ENCODE measurements at regions not wholly inside any gene's neighbourhood (a gene's known extent, or its start where the extent isn't known, plus 50 kb on each side); places are given as distances from the start of the nearest gene placed in this dataset.
"Not testable (repeated sequence)": the region's sequence is repeated elsewhere in the genome, so short reads cannot be mapped to it uniquely, and the experiment has no call there.

DNA sequence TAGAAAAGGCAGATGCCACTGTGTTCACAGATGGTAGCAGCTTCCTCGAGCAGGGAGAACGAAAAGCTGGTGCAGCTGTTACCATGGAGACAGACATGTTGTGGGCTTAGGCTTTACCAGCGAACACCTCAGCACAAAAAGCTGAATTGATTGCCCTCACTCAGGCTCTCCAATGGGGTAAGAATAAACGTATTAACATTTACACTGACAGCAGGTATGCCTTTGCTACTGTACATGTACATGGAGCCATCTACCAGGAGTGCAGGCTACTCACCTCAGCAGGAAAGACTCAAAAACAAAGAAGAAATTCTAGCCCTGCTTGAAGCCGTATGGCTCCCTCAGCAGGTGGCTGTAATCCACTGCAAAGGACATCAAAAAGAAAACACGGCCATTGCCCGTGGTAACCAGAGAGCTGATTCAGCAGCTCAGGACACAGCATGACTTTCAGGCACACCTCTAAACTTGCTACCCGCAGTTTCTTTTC lies 197.7 kb downstream of the ZNF737 start:
- intact Hi-C loops (cut with DNase I; ENCODE audit: low total_unique reads): no loop called here
- 39 to 70% methylated on average over 8 of the region's 8 CpGs for WGBS, 2 donors
- Histone ChIP-seq H3K4me3 (no peak overlapping the region), H3K9me3 (no peaks in the 10 kb centered on the region), H3K4me1 (no peaks in the 10 kb centered on the region), H3K27ac (no peak overlapping the region), H3K27me3 (no peaks in the 10 kb centered on the region), H3K36me3 (ENCODE audit: low read depth, missing control alignments) (no peaks in the 10 kb centered on the region)
- DNase-seq: peak; percentile 20
- TF ChIP-seq, protein P1, sequence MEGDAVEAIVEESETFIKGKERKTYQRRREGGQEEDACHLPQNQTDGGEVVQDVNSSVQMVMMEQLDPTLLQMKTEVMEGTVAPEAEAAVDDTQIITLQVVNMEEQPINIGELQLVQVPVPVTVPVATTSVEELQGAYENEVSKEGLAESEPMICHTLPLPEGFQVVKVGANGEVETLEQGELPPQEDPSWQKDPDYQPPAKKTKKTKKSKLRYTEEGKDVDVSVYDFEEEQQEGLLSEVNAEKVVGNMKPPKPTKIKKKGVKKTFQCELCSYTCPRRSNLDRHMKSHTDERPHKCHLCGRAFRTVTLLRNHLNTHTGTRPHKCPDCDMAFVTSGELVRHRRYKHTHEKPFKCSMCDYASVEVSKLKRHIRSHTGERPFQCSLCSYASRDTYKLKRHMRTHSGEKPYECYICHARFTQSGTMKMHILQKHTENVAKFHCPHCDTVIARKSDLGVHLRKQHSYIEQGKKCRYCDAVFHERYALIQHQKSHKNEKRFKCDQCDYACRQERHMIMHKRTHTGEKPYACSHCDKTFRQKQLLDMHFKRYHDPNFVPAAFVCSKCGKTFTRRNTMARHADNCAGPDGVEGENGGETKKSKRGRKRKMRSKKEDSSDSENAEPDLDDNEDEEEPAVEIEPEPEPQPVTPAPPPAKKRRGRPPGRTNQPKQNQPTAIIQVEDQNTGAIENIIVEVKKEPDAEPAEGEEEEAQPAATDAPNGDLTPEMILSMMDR (IDR thresholded peaks at IDR 0.05): no peak
- TF ChIP-seq POLR2A (IDR thresholded peaks at IDR 0.05): no peak

DNA sequence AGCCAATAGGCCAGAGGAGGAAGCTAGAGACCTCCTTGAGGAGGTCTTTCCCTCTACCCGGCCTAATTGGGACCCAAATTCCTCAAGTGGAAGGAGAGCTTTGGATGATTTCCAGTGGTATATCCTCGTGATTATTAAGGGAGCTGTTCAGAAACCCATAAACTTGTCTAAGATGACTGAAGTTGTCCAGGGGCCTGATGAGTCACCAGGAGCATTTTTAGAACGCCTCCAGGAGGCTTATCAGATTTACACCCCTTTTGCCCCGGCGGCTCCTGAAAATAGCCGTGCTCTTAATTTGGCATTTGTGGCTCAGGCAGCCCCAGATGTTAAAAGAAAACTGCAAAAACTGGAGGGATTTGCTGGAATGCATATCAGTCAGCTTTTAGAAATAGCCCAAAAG lies 198.1 kb downstream of the ZNF486 start:
- Histone ChIP-seq H3K9me3 (no peaks in the 10 kb centered on the region), H3K27me3 (no peaks in the 10 kb centered on the region), H3K4me3 (no peak overlapping the region), H3K27ac (no peak overlapping the region), H3K4me1 (no peaks in the 10 kb centered on the region), H3K36me3 (ENCODE audit: low read depth, missing control alignments) (no peaks in the 10 kb centered on the region)
- no peak for DNase-seq
- TF ChIP-seq POLR2A (IDR thresholded peaks at IDR 0.05): no peak
- TF ChIP-seq, protein P1 (IDR thresholded peaks at IDR 0.05): no peak
- intact Hi-C loops (cut with DNase I; ENCODE audit: low total_unique reads): no loop called here
- WGBS, 2 donors: 42 to 44% methylated on average over 6 of the region's 6 CpGs

DNA sequence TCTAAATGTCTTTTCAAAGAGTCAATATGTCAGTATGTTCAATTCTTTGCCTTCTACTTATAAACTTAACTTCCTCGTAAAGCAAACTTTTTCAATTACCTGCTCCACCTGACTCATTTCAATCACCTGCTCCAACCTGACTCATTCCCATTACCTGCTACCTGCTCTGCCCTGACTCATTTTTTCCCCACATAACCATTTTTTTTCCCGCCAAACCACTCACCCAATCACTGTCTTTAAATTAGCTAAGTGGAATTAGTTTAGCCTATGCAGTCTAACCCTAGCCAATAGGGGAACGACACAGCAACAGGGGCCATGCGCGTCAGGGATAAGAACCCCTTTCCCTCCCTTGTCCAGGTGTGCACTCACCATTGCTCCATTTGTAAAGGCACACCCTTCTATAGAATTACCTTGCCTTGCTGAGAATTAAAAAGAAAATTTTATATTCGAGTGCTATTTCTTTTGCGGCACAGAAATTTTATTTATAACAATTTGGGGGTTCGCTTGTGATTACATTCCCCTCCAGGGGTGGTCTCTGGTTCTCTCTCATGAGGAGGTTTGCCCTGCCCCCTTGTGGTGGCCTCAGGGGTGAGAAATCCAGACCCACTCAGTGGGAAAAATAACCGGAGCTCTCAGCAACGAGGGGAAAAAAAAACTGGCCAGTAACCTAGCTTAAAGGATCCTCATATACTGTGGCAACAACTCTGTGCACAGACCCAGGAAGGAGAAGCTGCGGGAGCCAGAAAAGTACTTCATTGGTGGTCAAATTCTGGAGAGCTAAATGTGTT lies 193.1 kb downstream of the ZNF486 start:
- peak; percentile 30 for DNase-seq
- no peak for TF ChIP-seq POLR2A (IDR thresholded peaks at IDR 0.05)
- TF ChIP-seq, protein P1 (IDR thresholded peaks at IDR 0.05): peak in 1 of 3 experiments; percentile 19
- WGBS, 2 donors: 50 to 53% methylated on average over 11 of the region's 11 CpGs
- Histone ChIP-seq H3K27me3 (no peaks in the 10 kb centered on the region), H3K4me3 (no peak overlapping the region), H3K36me3 (ENCODE audit: low read depth, missing control alignments) (no peaks in the 10 kb centered on the region), H3K9me3 (no peaks in the 10 kb centered on the region), H3K27ac (no peak overlapping the region), H3K4me1 (no peaks in the 10 kb centered on the region)
- intact Hi-C loops (cut with DNase I; ENCODE audit: low total_unique reads): no loop called here

DNA sequence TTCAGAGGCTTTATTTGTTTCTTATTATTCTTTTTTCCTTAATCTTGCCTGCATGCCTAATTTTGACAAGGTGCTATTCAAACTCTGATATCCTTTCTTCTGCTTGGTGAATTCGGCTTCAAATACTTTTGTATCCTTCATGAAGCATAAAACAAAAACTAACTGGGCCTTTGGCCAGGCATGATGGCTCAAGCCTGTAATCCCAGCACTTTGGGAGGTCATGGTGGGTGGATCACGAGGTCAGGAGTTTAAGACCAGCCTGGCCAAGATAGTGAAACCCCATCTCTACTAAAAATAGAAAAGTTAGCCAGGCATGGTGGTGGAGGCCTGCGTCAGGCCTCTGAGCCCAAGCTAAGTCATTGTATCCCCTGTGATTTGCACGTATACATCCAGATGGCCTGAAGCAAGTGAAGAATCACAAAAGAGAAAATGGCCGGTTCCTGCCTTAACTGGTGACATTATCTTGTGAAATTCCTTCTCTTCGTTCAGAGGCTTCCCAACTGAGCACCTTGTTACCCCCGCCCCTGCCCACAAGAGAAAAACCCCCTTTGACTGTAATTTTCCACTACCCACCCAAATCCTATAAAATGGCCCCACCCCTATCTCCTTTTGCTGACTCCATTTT lies 191.9 kb downstream of the ZNF486 start:
- H3K4me3 ChIP-seq; H3K9me3 ChIP-seq; DNase-seq; H3K27me3 ChIP-seq; H3K27ac ChIP-seq; H3K36me3 ChIP-seq (ENCODE audit: low read depth, missing control alignments); intact Hi-C loops (cut with DNase I; ENCODE audit: low total_unique reads); H3K4me1 ChIP-seq: not testable (repeated sequence)
- WGBS, 2 donors: 79 to 86% methylated on average over 7 of the region's 7 CpGs

DNA sequence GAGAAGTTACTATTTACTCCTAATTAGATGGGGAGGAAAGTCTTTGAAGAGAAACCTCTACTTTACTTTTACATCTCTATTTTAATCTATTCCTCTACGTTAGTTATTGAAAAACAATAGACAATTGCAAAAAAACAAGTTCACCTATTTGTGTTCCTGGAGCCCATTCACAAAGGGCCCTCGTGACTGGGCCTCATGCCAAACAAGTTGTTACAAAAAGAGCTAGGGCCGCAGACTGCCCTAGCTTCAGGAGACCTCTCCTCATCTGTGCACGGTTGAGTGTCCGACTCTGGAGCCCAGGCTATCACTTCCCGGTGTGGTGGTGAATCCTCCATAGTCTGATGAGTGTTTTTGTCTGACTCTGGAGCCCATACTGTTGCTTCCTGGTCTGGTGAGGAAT lies 190.9 kb downstream of the ZNF486 start:
- H3K36me3 ChIP-seq (ENCODE audit: low read depth, missing control alignments): no peaks in the 10 kb centered on the region
- H3K27me3 ChIP-seq: no peaks in the 10 kb centered on the region
- H3K27ac ChIP-seq: no peak overlapping the region
- no peaks in the 10 kb centered on the region for H3K4me1 ChIP-seq
- intact Hi-C loops (cut with DNase I; ENCODE audit: low total_unique reads): no loop called here
- H3K4me3 ChIP-seq: no peak overlapping the region
- TF ChIP-seq, protein P1 (IDR thresholded peaks at IDR 0.05): no peak
- no peak for TF ChIP-seq POLR2A (IDR thresholded peaks at IDR 0.05)
- WGBS, 2 donors: 78 to 83% methylated on average over 6 of the region's 6 CpGs
- no peaks in the 10 kb centered on the region for H3K9me3 ChIP-seq
- no peak for DNase-seq
